Sigmoid colon (tissue), 6 donors: ENCODE measurements at regions not wholly inside any gene's neighbourhood (a gene's known extent, or its start where the extent isn't known, plus 50 kb on each side); places are given as distances from the start of the nearest gene placed in this dataset.

ENCODE experiments used
- DNase-seq: peaks from one replicate; pipeline ENCODE4 v3.0.0-alpha.2; 2019
- H3K27ac ChIP-seq, 4 donors: fragments of 200-600 bp; sonication (generic); one replicate each; pipeline ENCODE4 v1.5.1; 2016 to 2019; ENCODE audit warnings: mild to moderate bottlenecking in 1 of 4
- H3K27me3 ChIP-seq, 3 donors: fragments of 200-600 bp; sonication (generic); one replicate each; pipeline ENCODE4 v1.5.1; 2019; ENCODE audit warnings: mild to moderate bottlenecking in 1 of 3
- H3K36me3 ChIP-seq, 4 donors: fragments of 200-600 bp; sonication (generic); one replicate each; pipeline ENCODE4 v1.5.1; 2016 to 2019
- H3K4me1 ChIP-seq, 4 donors: fragments of 200-600 bp; sonication (generic); one replicate each; pipeline ENCODE4 v1.5.1; 2017 to 2019
- H3K4me3 ChIP-seq, 4 donors: fragments of 200-600 bp; sonication (generic); one replicate each; pipeline ENCODE4 v1.5.1; 2017 to 2019; ENCODE audit warnings: mild to moderate bottlenecking in 2 of 4, moderate library complexity in 1 of 4
- H3K9me3 ChIP-seq, 4 donors: fragments of 200-600 bp in 3 of 4; sonication (generic) in 3 of 4; one replicate each; pipeline versions ENCODE4 v1.5.1 to v1.6.1; 2013 to 2019
- CTCF ChIP-seq, 4 experiments: fragments of 450-650 bp in 3 of 4; fragments of 200-600 bp in 1 of 4; IDR thresholded peaks; one replicate each; pipeline ENCODE4 v1.5.1; 2016 to 2019; ENCODE audit warnings: antibody characterized with exemption in 4 of 4, mild to moderate bottlenecking in 3 of 4, moderate library complexity in 2 of 4
- EP300 ChIP-seq, 4 donors: sonication (generic); formaldehyde crosslinking; IDR thresholded peaks; one replicate each; pipeline ENCODE4 v1.6.1; 2017; ENCODE audit warnings: antibody characterized with exemption in 4 of 4
- POLR2A ChIP-seq, 2 donors: fragments of 450-650 bp; IDR thresholded peaks; one replicate each; pipeline ENCODE4 v1.6.1; 2016; ENCODE audit warnings: antibody characterized with exemption in 2 of 2, mild to moderate bottlenecking in 2 of 2, moderate library complexity in 2 of 2
- POLR2AphosphoS5 ChIP-seq, 4 donors: sonication (generic); formaldehyde crosslinking; IDR thresholded peaks; one replicate each; pipeline ENCODE4 v1.6.1; 2017; ENCODE audit warnings: antibody characterized with exemption in 4 of 4
- WGBS, 2 donors: extraction: QIAGEN DNeasy Blood & Tissue Kit; methylation state at CpG; one replicate each; pipeline ENCODE4 v1.1.7; 2013; 5-methylcytosine and 5-hydroxymethylcytosine counted together
- intact Hi-C: fragments of 100-400 bp; cut with DNase I; formaldehyde crosslinking; loops from one replicate; pipeline ENCODE4 v1.15.1; 2023
- donor health status: healthy with polysubstance abuse.
- donor health status: healthy.

GRCh38 chr12:23228101-23228500 is 603.1 kb downstream of the ETNK1 start:
- H3K4me3 ChIP-seq, result no peak overlapping the region
- H3K27ac ChIP-seq, result no peak overlapping the region
- intact Hi-C loops, result no loop called here
- H3K36me3 ChIP-seq, result no peaks in the 10 kb centered on the region
- H3K4me1 ChIP-seq, result no peaks in the 10 kb centered on the region
- TF ChIP-seq EP300 (IDR thresholded peaks at IDR 0.05), result no peak
- TF ChIP-seq POLR2AphosphoS5 (IDR thresholded peaks at IDR 0.05), result no peak
- no peak for TF ChIP-seq CTCF (IDR thresholded peaks at IDR 0.05)
- no peak for TF ChIP-seq POLR2A (IDR thresholded peaks at IDR 0.05)
- 58 to 66% methylated on average over 2 of the region's 2 CpGs for WGBS, 2 donors
- no peak for DNase-seq
- H3K9me3 ChIP-seq, result no peaks in the 10 kb centered on the region
- H3K27me3 ChIP-seq, result no peaks in the 10 kb centered on the region

- Histone ChIP-seq H3K27ac (no peak overlapping the region), H3K4me3 (no peak overlapping the region), H3K27me3 (no peaks in the 10 kb centered on the region), H3K4me1 (peaks cover 0 to under 1% (median 0%) of the 10 kb centered on the region in 4 donors), H3K9me3 (no peaks in the 10 kb centered on the region), H3K36me3 (no peaks in the 10 kb centered on the region)
- intact Hi-C loops, result no loop called here
- no peak for DNase-seq
- TF ChIP-seq CTCF (IDR thresholded peaks at IDR 0.05) (no peak), POLR2A (IDR thresholded peaks at IDR 0.05) (no peak), POLR2AphosphoS5 (IDR thresholded peaks at IDR 0.05) (no peak), EP300 (IDR thresholded peaks at IDR 0.05) (no peak)
- WGBS, 2 donors, result 84 to 88% methylated on average over 2 of the region's 2 CpGs
These were observed 605.9 kb downstream of the ETNK1 start for GRCh38 chr12:23230899-23231298.

- WGBS, 2 donors, result 19 to 58% methylated on average over 7 of the region's 7 CpGs
- TF ChIP-seq POLR2AphosphoS5 (IDR thresholded peaks at IDR 0.05), result no peak
- no peak for TF ChIP-seq CTCF (IDR thresholded peaks at IDR 0.05)
- no peak for TF ChIP-seq EP300 (IDR thresholded peaks at IDR 0.05)
- TF ChIP-seq POLR2A (IDR thresholded peaks at IDR 0.05), result no peak
- Histone ChIP-seq H3K27ac (no peak overlapping the region), H3K4me1 (peaks cover 0 to 11% (median 4%) of the 10 kb centered on the region in 4 donors), H3K27me3 (no peaks in the 10 kb centered on the region), H3K36me3 (no peaks in the 10 kb centered on the region), H3K4me3 (no peak overlapping the region), H3K9me3 (no peaks in the 10 kb centered on the region)
- intact Hi-C loops, result no loop called here
- DNase-seq, result no peak
These were observed 611.3 kb downstream of the ETNK1 start for GRCh38 chr12:23236066-23236780.

- intact Hi-C loops, result no loop called here
- Histone ChIP-seq H3K9me3 (no peaks in the 10 kb centered on the region), H3K4me3 (no peak overlapping the region), H3K27me3 (no peaks in the 10 kb centered on the region), H3K4me1 (peaks cover 0 to 11% (median 4%) of the 10 kb centered on the region in 4 donors), H3K27ac (no peak overlapping the region), H3K36me3 (no peaks in the 10 kb centered on the region)
- WGBS, 2 donors, result 90% methylated on average over 1 of the region's 1 CpG
- DNase-seq, result no peak
- TF ChIP-seq CTCF (IDR thresholded peaks at IDR 0.05) (no peak), EP300 (IDR thresholded peaks at IDR 0.05) (no peak), POLR2A (IDR thresholded peaks at IDR 0.05) (no peak), POLR2AphosphoS5 (IDR thresholded peaks at IDR 0.05) (no peak)
These were observed 611.8 kb downstream of the ETNK1 start for GRCh38 chr12:23236811-23237210.

GRCh38 chr12:23238190-23238589 is 613.2 kb downstream of the ETNK1 start:
- 79 to 83% methylated on average over 3 of the region's 3 CpGs for WGBS, 2 donors
- Histone ChIP-seq H3K9me3 (no peaks in the 10 kb centered on the region), H3K27ac (no peak overlapping the region), H3K27me3 (no peaks in the 10 kb centered on the region), H3K4me3 (no peak overlapping the region), H3K4me1 (peaks cover 0 to 11% (median 4%) of the 10 kb centered on the region in 4 donors), H3K36me3 (no peaks in the 10 kb centered on the region)
- TF ChIP-seq POLR2A (IDR thresholded peaks at IDR 0.05) (no peak), EP300 (IDR thresholded peaks at IDR 0.05) (no peak), POLR2AphosphoS5 (IDR thresholded peaks at IDR 0.05) (no peak), CTCF (IDR thresholded peaks at IDR 0.05) (no peak)
- intact Hi-C loops, result no loop called here
- no peak for DNase-seq
